Erythroblast (primary cell): ENCODE measurements at regions not wholly inside any gene's neighbourhood (a gene's known extent, or its start where the extent isn't known, plus 50 kb on each side); places are given as distances from the start of the nearest gene placed in this dataset.

ENCODE experiments used
- GATA1 ChIP-seq: IDR thresholded peaks from 2 replicates; pipeline ENCODE4 v1.6.1; 2011; ENCODE audit warnings: low read depth, mild to moderate bottlenecking, control low read depth, low read length, moderate library complexity
- POLR2A ChIP-seq: IDR thresholded peaks from 2 replicates; pipeline ENCODE4 v1.6.1; 2011; ENCODE audit warnings: mild to moderate bottlenecking, low read length

DNA sequence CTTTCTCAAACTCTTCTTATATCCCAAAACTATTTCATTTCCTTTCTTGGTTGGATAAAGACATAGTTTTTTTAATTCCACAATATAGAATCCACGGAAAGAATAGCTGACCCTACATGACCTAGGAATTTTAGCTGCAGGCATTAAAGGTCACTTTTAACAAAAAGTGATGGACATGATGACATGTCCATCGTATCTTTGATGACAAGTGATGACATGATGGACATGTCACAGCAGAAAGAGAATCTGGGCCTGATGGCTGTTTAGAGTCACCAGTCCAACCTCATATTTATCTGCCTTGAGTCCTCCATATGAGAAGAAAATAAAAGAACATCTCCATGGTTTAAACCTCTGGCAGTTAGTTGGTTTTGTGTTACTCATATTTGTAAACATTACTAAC, 106.2 kb downstream of the PLG start:
- TF ChIP-seq POLR2A (no peak), GATA1 (no peak)
